ENCODE measurements at regions not wholly inside any gene's neighbourhood (a gene's known extent, or its start where the extent isn't known, plus 50 kb on each side); places are given as distances from the start of the nearest gene placed in this dataset.

GRCh38 chr4:3831529-3832150, 65.5 kb downstream of the ADRA2C start:
- Mint-ChIP-seq H3K27me3 (ENCODE audit: low read depth in 2 of 2) (peaks cover 32 to 34% of the 10 kb centered on the region in 2 donors), H3K36me3 (no peaks in the 10 kb centered on the region), H3K9me3 (no peaks in the 10 kb centered on the region), H3K4me3 (no peak overlapping the region), H3K4me1 (no peaks in the 10 kb centered on the region), H3K27ac (no peak overlapping the region)
- Histone ChIP-seq H3K4me3 (ENCODE audit: low read length) (no peak overlapping the region), H3K4me1 (ENCODE audit: control insufficient read depth, insufficient read depth, low read length) (no peaks in the 10 kb centered on the region), H3K36me3 (ENCODE audit: control insufficient read depth, insufficient read depth, low read length) (no peaks in the 10 kb centered on the region), H3K27me3 (ENCODE audit: control insufficient read depth, insufficient read depth, low read length) (peaks cover 8% of the 10 kb centered on the region), H3K27ac (ENCODE audit: low read length) (no peak overlapping the region), H3K9me3 (ENCODE audit: control insufficient read depth, insufficient read depth, low read length) (no peaks in the 10 kb centered on the region)
- intact Hi-C loops (cut with micrococcal nuclease), result no loop called here
- ATAC-seq, result no peak
- WGBS (ENCODE audit: insufficient coverage), result 75% methylated on average over 11 of the region's 14 CpGs
- DNase-seq, result no peak
- TF ChIP-seq CTCF (IDR thresholded peaks at IDR 0.05), result no peak

GRCh38 chr4:3832536-3833220, 66.5 kb downstream of the ADRA2C start:
- H3K27ac ChIP-seq (ENCODE audit: low read length), result no peak overlapping the region
- no peaks in the 10 kb centered on the region for H3K9me3 ChIP-seq (ENCODE audit: control insufficient read depth, insufficient read depth, low read length)
- TF ChIP-seq CTCF (IDR thresholded peaks at IDR 0.05), result no peak
- WGBS (ENCODE audit: insufficient coverage), result 81% methylated on average over 12 of the region's 12 CpGs
- DNase-seq (no peak), ATAC-seq (no peak)
- intact Hi-C loops (cut with micrococcal nuclease), result no loop called here
- no peak overlapping the region for H3K27ac Mint-ChIP-seq
- peaks cover 0 to 6% of the 10 kb centered on the region in 2 donors for H3K4me1 Mint-ChIP-seq
- H3K9me3 Mint-ChIP-seq, result no peaks in the 10 kb centered on the region
- H3K27me3 Mint-ChIP-seq (ENCODE audit: low read depth in 2 of 2), result peaks cover 34 to 37% of the 10 kb centered on the region in 2 donors
- no peak overlapping the region for H3K4me3 ChIP-seq (ENCODE audit: low read length)
- no peaks in the 10 kb centered on the region for H3K4me1 ChIP-seq (ENCODE audit: control insufficient read depth, insufficient read depth, low read length)
- H3K4me3 Mint-ChIP-seq, result no peak overlapping the region
- H3K36me3 Mint-ChIP-seq, result no peaks in the 10 kb centered on the region
- no peaks in the 10 kb centered on the region for H3K36me3 ChIP-seq (ENCODE audit: control insufficient read depth, insufficient read depth, low read length)
- peaks cover 8% of the 10 kb centered on the region for H3K27me3 ChIP-seq (ENCODE audit: control insufficient read depth, insufficient read depth, low read length)

GRCh38 chr4:3833326-3833989, 67.3 kb downstream of the ADRA2C start:
- Mint-ChIP-seq H3K27ac (no peak overlapping the region), H3K27me3 (ENCODE audit: low read depth in 2 of 2) (peaks cover 34 to 40% of the 10 kb centered on the region in 2 donors), H3K4me3 (no peak overlapping the region), H3K36me3 (no peaks in the 10 kb centered on the region), H3K9me3 (no peaks in the 10 kb centered on the region), H3K4me1 (peaks cover 0 to 6% of the 10 kb centered on the region in 2 donors)
- intact Hi-C loops (cut with micrococcal nuclease), result no loop called here
- no peaks in the 10 kb centered on the region for H3K36me3 ChIP-seq (ENCODE audit: control insufficient read depth, insufficient read depth, low read length)
- no peaks in the 10 kb centered on the region for H3K9me3 ChIP-seq (ENCODE audit: control insufficient read depth, insufficient read depth, low read length)
- 84% methylated on average over 18 of the region's 18 CpGs for WGBS (ENCODE audit: insufficient coverage)
- no peak for ATAC-seq
- peaks cover 8% of the 10 kb centered on the region for H3K27me3 ChIP-seq (ENCODE audit: control insufficient read depth, insufficient read depth, low read length)
- DNase-seq, result no peak
- no peak overlapping the region for H3K4me3 ChIP-seq (ENCODE audit: low read length)
- TF ChIP-seq CTCF (IDR thresholded peaks at IDR 0.05), result no peak
- no peaks in the 10 kb centered on the region for H3K4me1 ChIP-seq (ENCODE audit: control insufficient read depth, insufficient read depth, low read length)
- H3K27ac ChIP-seq (ENCODE audit: low read length), result no peak overlapping the region
